NCI-H748 (cell line): ENCODE measurements at regions not wholly inside any gene's neighbourhood (a gene's known extent, or its start where the extent isn't known, plus 50 kb on each side); places are given as distances from the start of the nearest gene placed in this dataset.
A peak's percentile ranks its signal among the peaks of the same experiment; 100 is the strongest.
"Not testable (repeated sequence)": the region's sequence is repeated elsewhere in the genome, so short reads cannot be mapped to it uniquely, and the experiment has no call there.

ENCODE experiments used
- DNase-seq: peaks from one replicate; lab custom pipeline; 2025; ENCODE audit not compliant: unreplicated experiment; lab: John Stamatoyannopoulos, UW

DNA sequence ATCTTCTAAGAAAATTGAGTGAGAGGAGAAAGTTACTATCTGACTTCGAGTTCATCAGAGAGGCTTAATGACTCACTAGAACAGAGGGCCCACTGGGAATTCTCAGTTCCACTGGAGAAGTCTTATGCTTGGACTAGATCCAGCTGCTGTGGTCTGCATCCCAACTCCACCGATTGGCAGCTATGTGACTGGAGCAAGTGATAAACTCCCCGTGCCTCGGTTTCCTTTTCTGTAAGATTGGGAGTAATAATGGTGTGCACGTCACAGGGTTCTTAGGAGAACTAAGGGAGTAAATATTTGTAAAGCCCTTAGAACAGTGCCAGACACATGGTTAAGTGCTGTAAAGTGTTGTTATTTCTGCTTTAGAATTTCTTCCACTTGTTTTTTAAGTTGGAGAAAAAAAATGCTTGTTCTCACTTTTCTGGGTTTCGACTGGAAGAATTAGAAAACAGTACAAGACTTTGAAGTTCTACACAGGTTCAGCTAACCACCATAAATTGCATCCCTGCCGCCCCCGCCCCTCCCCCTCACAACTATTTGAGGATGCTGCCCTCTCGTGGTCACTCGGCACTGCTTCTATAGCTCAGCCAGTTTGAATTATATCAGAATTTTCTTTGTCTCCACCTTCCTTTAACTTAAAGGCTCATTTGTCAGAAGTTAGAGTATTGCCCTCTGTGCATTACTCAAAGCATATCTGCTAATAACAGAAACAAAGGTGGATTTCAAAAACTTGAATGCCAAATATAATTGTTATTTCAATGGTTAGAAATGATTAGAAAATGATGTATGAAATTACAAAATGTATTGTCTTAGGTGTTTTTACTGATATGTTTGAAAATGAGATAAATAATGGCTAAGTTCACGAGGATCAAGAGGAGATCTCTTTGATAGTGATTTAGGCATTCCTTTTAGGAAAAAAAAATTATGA lies 95.0 kb upstream of the IFNGR1 start:
- peak; percentile 71 for DNase-seq

- no peak for DNase-seq
Measured at GRCh38 chr6:137313211-137313610, 94.0 kb upstream of the IFNGR1 start.

DNA sequence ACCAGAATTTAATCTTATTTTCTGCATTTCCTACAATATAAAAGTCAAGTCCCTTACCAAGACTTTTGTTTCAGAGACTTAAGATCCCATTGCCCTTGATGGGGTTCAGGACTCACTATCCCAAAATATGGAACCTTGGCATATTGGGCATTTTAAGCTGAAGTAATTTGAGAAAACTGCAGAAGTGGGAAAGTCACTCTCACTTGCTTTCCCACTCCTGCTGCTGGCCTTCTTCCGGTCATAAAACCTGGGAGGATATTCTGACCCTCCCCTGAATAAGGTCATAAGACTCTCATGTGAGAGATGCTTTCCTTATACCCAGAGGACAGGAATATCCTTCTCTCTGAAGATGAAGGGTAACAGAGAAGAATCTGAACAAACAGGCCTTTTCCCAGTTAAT lies 92.8 kb upstream of the IFNGR1 start:
- no peak for DNase-seq

GRCh38 chr6:137309078-137309762 lies 90.0 kb upstream of the IFNGR1 start:
- DNase-seq: peak; percentile 47

DNA sequence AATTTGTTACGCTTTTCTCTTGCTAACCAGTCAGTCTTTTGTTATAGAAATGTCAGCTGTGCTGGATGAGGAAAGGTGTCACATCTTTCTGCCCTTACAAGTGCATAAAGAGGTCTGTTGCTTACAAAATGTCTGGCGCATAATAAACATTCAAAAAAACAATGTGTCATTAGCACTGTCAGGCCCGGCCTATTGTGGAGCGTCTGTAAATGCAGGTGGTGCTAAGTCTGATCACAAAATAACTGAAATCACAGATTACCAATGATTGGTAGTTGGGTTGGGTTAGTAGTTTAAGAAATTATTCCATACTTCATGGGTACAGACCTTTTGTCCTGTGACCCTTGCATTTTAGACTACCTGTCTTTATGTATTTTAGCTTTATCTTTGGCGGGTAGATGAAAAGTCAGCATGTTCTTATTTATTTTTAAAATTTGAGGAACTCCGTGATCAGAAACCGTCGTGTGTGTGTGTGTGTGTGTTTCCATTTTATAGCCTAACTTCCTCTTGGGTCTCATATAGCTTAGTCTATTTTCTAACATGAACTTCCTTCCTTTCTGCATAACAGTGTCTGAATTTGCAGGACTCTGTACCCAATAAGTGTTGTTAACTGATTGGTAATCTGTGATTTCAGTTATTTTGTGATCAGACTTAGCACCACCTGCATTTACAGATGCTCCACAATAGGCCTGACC lies 88.1 kb upstream of the IFNGR1 start:
- no peak for DNase-seq

- DNase-seq: no peak
Measured at GRCh38 chr6:137305691-137306090, 86.5 kb upstream of the IFNGR1 start.

- DNase-seq: no peak
Measured at GRCh38 chr6:137304020-137304780, 85.0 kb upstream of the IFNGR1 start.

- DNase-seq: no peak
Measured at GRCh38 chr6:137303441-137303840, 84.3 kb upstream of the IFNGR1 start.

DNA sequence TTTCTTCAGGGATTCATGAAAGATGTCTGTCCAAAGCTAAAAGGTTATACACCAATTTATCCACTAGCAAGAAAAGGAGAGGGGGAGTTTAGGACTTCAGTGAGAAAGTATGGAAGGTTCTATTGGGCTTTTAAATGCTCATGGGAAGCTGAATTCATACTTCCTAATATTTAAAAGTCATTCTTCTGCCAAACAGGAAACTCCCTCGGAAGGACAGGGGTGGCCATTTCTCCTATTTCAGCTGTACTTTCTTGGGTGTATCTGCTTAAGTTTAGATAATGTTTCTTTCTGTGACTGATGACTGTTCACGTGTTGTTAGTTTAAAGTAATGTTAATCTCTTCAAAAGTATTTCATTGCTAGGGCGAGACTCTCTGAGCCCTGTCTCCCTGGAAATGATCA lies 80.5 kb upstream of the IFNGR1 start:
- DNase-seq: no peak

- peak; percentile 31 for DNase-seq
Measured at GRCh38 chr6:137297887-137298286, 78.7 kb upstream of the IFNGR1 start.

GRCh38 chr6:137292326-137292725 lies 73.1 kb upstream of the IFNGR1 start:
- not testable (repeated sequence) for DNase-seq

- no peak for DNase-seq
Measured at GRCh38 chr6:137291441-137291840, 72.3 kb upstream of the IFNGR1 start.

- DNase-seq: no peak
Measured at GRCh38 chr6:137290601-137291261, 71.5 kb upstream of the IFNGR1 start.

- DNase-seq: no peak
Measured at GRCh38 chr6:137286916-137287315, 67.7 kb upstream of the IFNGR1 start.

DNA sequence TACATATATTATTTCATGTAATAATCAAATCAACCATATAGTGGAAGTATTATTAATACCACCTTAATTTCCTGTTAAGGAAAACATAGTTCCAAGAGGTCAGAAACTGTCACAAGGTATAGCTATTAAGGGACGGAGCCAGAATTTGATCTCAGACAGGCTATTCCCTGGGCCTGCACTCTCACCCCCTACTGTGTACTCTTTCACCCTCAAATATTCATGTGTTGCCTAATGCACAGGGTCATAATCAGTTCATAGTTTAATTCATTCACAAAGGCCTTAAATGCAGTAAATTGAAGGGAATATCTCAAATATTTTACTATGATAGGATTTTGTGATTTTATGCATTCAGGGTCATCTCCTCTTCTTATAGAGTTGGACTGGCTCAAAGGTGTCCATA lies 67.2 kb upstream of the IFNGR1 start:
- no peak for DNase-seq

- no peak for DNase-seq
Measured at GRCh38 chr6:137284811-137285110, 65.6 kb upstream of the IFNGR1 start.

DNA sequence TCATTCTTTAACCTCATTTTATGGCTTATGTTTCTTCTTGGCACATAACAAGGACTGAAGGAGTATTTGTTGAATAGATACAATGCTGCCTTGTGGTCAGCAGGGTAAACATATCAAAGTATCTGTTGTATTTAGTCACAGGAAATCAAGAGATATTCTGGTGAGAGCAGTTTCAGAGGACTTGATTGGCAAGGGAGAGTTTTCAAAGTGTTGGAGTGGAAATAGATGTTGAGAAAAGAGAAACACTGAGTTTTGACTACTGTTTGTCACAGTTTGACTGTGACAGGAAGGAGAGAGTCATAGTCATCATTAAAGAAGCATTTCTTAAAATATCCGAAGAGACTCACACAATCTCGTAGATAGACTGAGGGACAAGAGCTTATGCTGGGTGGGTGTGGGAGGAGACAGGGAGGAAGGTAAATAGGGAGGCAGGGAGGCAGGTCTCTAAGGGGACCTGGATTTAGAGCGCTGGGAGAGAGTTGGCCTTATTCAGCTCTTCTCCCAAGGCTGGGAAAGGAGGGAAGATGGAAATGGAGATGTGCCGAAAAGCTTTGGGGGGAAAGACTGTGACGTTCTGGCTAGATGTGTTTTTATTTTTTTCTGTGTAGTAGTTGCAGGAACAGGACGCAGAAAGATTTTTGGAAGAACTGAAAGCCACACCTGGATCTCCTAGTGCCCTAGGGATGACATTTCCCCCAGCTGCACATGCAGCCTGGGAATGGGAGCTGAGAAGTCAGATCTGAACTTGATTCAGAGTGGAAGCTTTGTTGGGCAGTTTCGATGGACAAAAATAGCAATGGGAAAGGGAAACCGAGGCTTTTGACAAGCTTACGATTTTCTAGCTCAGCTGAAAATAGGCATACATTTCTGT lies 65.0 kb upstream of the IFNGR1 start:
- no peak for DNase-seq

GRCh38 chr6:137283080-137283479 lies 63.9 kb upstream of the IFNGR1 start:
- no peak for DNase-seq

- no peak for DNase-seq
Measured at GRCh38 chr6:137282254-137282653, 63.1 kb upstream of the IFNGR1 start.

- not testable (repeated sequence) for DNase-seq
Measured at GRCh38 chr6:137279279-137279678, 60.1 kb upstream of the IFNGR1 start.
